GM12892 (cell line): ENCODE measurements at regions not wholly inside any gene's neighbourhood (a gene's known extent, or its start where the extent isn't known, plus 50 kb on each side); places are given as distances from the start of the nearest gene placed in this dataset.

ENCODE experiments used
- POLR2A ChIP-seq: IDR thresholded peaks from 2 replicates; pipeline ENCODE4 v1.6.1; 2011; ENCODE audit warnings: low read depth, low read length, control low read depth
- POLR2AphosphoS5 ChIP-seq: IDR thresholded peaks from 2 replicates; pipeline ENCODE4 v1.6.1; 2011; ENCODE audit warnings: low read depth, low read length, control low read depth
- TAF1 ChIP-seq: IDR thresholded peaks from 2 replicates; pipeline ENCODE4 v1.6.1; 2011; ENCODE audit warnings: low read depth, mild to moderate bottlenecking, control low read depth, low read length, borderline replicate concordance

DNA sequence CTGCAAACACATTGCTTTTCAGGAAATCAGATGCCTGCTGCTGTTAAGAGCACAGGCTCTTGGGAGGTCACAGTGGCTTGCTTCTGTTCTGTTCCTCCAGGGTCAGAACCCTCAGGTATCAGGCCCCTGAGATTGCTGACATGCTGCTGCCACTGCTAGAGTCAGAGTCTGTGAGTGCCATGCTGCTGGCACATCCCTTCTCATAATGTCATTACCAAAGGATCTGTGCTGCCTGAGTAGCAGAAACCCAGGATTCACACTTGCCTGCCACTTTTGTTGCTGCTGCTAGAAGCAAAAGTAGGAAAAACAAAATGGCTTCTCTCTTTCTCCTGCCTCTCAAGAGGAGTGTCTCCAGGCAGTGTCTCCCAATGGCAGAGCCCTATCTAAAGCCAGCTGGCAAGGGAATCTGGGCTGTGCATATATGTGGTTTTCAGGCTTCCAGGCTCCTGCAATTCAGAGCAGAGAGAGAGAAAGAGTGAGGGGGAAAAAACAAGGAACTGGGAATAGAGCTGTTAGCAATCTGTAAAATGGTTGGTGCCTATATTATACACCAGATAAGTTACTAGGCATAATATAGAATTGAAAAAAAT lies 180.3 kb downstream of the MYCN start:
- TF ChIP-seq POLR2AphosphoS5 (no peak), POLR2A (no peak), TAF1 (no peak)
